ENCODE measurements at regions not wholly inside any gene's neighbourhood (a gene's known extent, or its start where the extent isn't known, plus 50 kb on each side); places are given as distances from the start of the nearest gene placed in this dataset.

GRCh38 chr19:31897292-31897691, 448.1 kb upstream of the ZNF507 start:
- TF ChIP-seq CTCF (IDR thresholded peaks at IDR 0.05; ENCODE audit: poor library complexity) (no peak), EZH2phosphoT487 (IDR thresholded peaks at IDR 0.05; ENCODE audit: low read depth, severe bottlenecking, unreplicated experiment) (no peak), EZH2 (IDR thresholded peaks at IDR 0.05; ENCODE audit: borderline replicate concordance) (no peak)
